ENCODE measurements at regions not wholly inside any gene's neighbourhood (a gene's known extent, or its start where the extent isn't known, plus 50 kb on each side); places are given as distances from the start of the nearest gene placed in this dataset.

GRCh38 chr5:173466227-173466626 lies 138.0 kb upstream of the STC2 start:
- TF ChIP-seq CTCF (IDR thresholded peaks at IDR 0.05) (no peak), POLR2A (IDR thresholded peaks at IDR 0.05) (no peak)

All from lower leg skin (tissue), 3 donors.